ENCODE measurements at regions not wholly inside any gene's neighbourhood (a gene's known extent, or its start where the extent isn't known, plus 50 kb on each side); places are given as distances from the start of the nearest gene placed in this dataset.

DNA sequence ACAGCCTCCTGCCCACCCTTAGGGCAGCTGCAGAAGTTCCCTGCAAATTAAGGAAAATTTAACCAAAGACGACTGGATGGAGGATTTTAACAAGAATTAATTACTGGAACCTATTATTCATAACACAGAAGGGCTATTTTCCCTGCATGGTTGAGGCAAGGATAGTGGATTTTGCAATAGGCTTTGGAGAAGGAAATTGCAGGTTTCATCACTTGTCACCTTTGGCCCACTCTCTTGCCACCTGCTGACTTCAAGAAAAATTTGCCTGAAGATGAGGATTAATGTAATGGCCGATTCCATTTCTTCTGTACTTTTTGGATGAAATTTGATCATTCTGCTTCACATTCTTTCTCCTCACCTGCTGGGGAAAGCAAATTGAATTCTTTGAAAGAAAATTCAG lies 261.7 kb downstream of the FGF9 start:
- no peak overlapping the region for H3K4me3 ChIP-seq (ENCODE audit: low read length)
- no peak for TF ChIP-seq CTCF (conservative IDR thresholded peaks at IDR 0.05; ENCODE audit: low read depth, low read length)

DNA sequence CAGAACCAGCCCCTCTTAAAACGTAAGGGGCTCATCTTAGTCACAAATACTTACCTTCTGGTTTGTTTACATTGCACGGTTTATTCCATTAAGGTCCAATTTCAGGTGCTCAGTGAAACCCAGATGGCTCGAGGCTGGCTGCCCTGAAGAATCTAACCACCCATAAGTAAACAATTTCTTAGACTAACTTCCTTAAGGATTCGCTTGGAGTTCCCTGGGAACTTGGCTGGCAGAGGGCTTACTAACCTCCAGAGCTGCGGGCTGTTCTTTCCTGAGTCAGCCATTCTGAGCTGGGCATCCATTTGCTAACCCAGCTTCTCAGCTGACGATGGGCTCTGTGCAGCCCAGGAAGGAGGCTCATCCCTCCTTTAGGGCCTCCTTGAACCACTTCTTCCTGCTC lies 262.1 kb downstream of the FGF9 start:
- H3K4me3 ChIP-seq (ENCODE audit: low read length): no peak overlapping the region
- TF ChIP-seq CTCF (conservative IDR thresholded peaks at IDR 0.05; ENCODE audit: low read depth, low read length): no peak
- no peak for DNase-seq (ENCODE audit: low read depth)

More for the DNA sequence above, 261.7 kb downstream of the FGF9 start:
- no peak for DNase-seq (ENCODE audit: low read depth)

DNA sequence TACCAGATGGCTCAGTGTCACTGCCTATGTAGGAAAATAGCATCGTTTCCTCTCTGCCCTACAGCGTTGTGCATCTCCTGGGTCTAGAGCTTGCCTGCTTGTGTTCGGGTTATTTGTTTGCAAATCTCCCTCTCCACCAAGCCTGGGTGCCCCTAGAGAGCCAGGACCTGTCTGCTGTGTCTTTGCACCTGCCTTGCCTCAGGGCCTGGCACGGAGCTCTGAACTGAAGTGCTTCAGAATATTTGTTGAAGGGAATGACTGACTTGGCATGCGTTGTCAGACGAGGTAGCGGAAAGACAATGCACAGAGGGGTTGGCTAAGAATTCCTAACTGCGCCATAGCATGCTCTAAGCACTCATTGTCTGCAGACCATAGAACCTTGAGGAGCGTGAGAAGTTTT lies 263.4 kb downstream of the FGF9 start:
- no peak for DNase-seq (ENCODE audit: low read depth)
- no peak overlapping the region for H3K4me3 ChIP-seq (ENCODE audit: low read length)
- TF ChIP-seq CTCF (conservative IDR thresholded peaks at IDR 0.05; ENCODE audit: low read depth, low read length): no peak

GRCh38 chr13:21936674-21937073 lies 265.8 kb downstream of the FGF9 start:
- H3K4me3 ChIP-seq (ENCODE audit: low read length): no peak overlapping the region
- no peak for TF ChIP-seq CTCF (conservative IDR thresholded peaks at IDR 0.05; ENCODE audit: low read depth, low read length)
- no peak for DNase-seq (ENCODE audit: low read depth)

- no peak for TF ChIP-seq CTCF (conservative IDR thresholded peaks at IDR 0.05; ENCODE audit: low read depth, low read length)
- no peak overlapping the region for H3K4me3 ChIP-seq (ENCODE audit: low read length)
- DNase-seq (ENCODE audit: low read depth): no peak
Observed at GRCh38 chr13:21938168-21938567, 267.3 kb downstream of the FGF9 start.

DNA sequence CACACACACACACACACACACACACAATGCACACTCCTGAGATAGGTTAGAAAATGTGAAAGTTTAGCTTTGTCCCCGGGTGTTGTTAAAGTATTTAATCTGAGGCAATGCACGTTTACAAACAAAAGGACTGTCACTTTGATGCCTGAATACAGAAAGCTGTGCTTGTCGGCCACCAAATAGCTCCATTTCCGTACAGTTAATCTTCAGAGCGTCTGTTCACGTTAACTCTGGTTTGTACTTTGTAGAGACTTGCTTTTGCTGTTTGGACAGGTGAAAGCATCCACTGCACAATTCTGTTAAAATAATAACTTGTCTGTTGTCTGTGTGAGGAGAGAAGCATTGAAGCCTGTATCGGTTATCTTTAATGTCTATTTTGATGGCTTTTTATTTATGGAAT lies 267.8 kb downstream of the FGF9 start:
- TF ChIP-seq CTCF (conservative IDR thresholded peaks at IDR 0.05; ENCODE audit: low read depth, low read length): no peak
- no peak for DNase-seq (ENCODE audit: low read depth)
- no peak overlapping the region for H3K4me3 ChIP-seq (ENCODE audit: low read length)

DNA sequence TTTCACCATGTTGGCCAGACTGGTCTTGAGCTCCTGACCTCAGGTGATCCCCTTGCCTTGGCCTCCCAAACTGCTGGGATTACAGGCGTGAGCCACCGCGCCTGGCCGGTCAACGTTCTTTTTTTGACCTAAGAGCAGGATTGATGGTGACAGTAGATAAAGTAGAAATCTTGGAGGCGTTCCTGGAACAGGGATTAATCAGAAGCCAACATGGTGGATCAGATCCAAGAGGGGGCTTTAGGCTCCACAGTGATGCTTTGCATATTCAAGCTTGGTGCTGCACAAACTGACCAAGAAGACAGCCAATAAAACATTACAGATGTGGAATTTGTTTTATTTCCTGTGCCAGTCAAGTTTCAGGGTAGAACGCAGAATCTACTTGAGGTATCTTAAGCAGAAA lies 271.2 kb downstream of the FGF9 start:
- no peak for DNase-seq (ENCODE audit: low read depth)
- no peak for TF ChIP-seq CTCF (conservative IDR thresholded peaks at IDR 0.05; ENCODE audit: low read depth, low read length)

More for the DNA sequence above, 271.2 kb downstream of the FGF9 start:
- no peak overlapping the region for H3K4me3 ChIP-seq (ENCODE audit: low read length)

All from retinal pigment epithelial cell (primary cell).